Spinal cord (tissue), 9 donors: ENCODE measurements at regions not wholly inside any gene's neighbourhood (a gene's known extent, or its start where the extent isn't known, plus 50 kb on each side); places are given as distances from the start of the nearest gene placed in this dataset.

ENCODE experiments used
- DNase-seq, 6 donors: peaks; one replicate each; pipeline versions ENCODE4 v3.0.0 to v3.0.0-alpha.2; 2013 to 2015; ENCODE audit warnings: low spot score in 6 of 6, low read depth in 4 of 6
- H3K27ac ChIP-seq: one replicate; pipeline ENCODE4 v1.5.1; 2013; ENCODE audit warnings: low read depth, low read length, control low read depth
- H3K27me3 ChIP-seq: one replicate; pipeline ENCODE4 v1.6.1; 2013; ENCODE audit warnings: low read length; ENCODE audit not compliant: control insufficient read depth, insufficient read depth
- H3K36me3 ChIP-seq: one replicate; pipeline ENCODE4 v1.6.1; 2013; ENCODE audit warnings: low read length; ENCODE audit not compliant: control insufficient read depth, insufficient read depth
- H3K4me1 ChIP-seq: one replicate; pipeline ENCODE4 v1.6.1; 2013; ENCODE audit warnings: low read length; ENCODE audit not compliant: control insufficient read depth, insufficient read depth
- H3K4me3 ChIP-seq: one replicate; pipeline ENCODE4 v1.5.1; 2013; ENCODE audit warnings: low read depth, low read length, control low read depth
- H3K9me3 ChIP-seq: one replicate; pipeline ENCODE4 v1.6.1; 2013; ENCODE audit warnings: low read length; ENCODE audit not compliant: control insufficient read depth, insufficient read depth
- WGBS: methylation state at CpG from one replicate; pipeline ENCODE4 v1.1.5; 2013; ENCODE audit warnings: missing lambda C conversion rate; ENCODE audit not compliant: insufficient coverage; 5-methylcytosine and 5-hydroxymethylcytosine counted together
- donor health status: healthy.

GRCh38 chr3:44016818-44017217, 224.9 kb upstream of the TOPAZ1 start:
- no peak overlapping the region for H3K27ac ChIP-seq
- H3K36me3 ChIP-seq: peaks cover 14% of the 10 kb centered on the region
- H3K4me3 ChIP-seq: no peak overlapping the region
- peaks cover 5% of the 10 kb centered on the region for H3K27me3 ChIP-seq
- H3K9me3 ChIP-seq: no peaks in the 10 kb centered on the region
- DNase-seq: no peak
- no CpG with 5 or more reads among the region's 3 CpGs for WGBS
- peaks cover 58% of the 10 kb centered on the region for H3K4me1 ChIP-seq

- peaks cover 2% of the 10 kb centered on the region for H3K36me3 ChIP-seq
- H3K4me1 ChIP-seq: peaks cover 40% of the 10 kb centered on the region
- DNase-seq: peak in 1 of 6 donors; percentile 76
- no peak overlapping the region for H3K4me3 ChIP-seq
- H3K27ac ChIP-seq: peak overlapping the region; percentile 54
- peaks cover 15% of the 10 kb centered on the region for H3K27me3 ChIP-seq
- H3K9me3 ChIP-seq: no peaks in the 10 kb centered on the region
- 55% methylated on average over 3 of the region's 9 CpGs for WGBS
Measured at GRCh38 chr3:44018926-44019325, 222.8 kb upstream of the TOPAZ1 start.

- Histone ChIP-seq H3K27me3 (peaks cover 15% of the 10 kb centered on the region), H3K4me3 (no peak overlapping the region), H3K36me3 (no peaks in the 10 kb centered on the region), H3K9me3 (no peaks in the 10 kb centered on the region), H3K27ac (peak overlapping the region; percentile 54), H3K4me1 (peaks cover 32% of the 10 kb centered on the region)
- 7% methylated on average over 5 of the region's 7 CpGs for WGBS
- peak in 2 of 6 donors; percentile 75 to 94 for DNase-seq
Measured at GRCh38 chr3:44019736-44020135, 221.9 kb upstream of the TOPAZ1 start.

- H3K9me3 ChIP-seq: no peaks in the 10 kb centered on the region
- peak overlapping the region; percentile 48 for H3K27ac ChIP-seq
- no peak overlapping the region for H3K4me3 ChIP-seq
- no peak for DNase-seq
- no CpG with 5 or more reads among the region's 1 CpG for WGBS
- H3K27me3 ChIP-seq: peaks cover 15% of the 10 kb centered on the region
- H3K4me1 ChIP-seq: peaks cover 29% of the 10 kb centered on the region
- no peaks in the 10 kb centered on the region for H3K36me3 ChIP-seq
Measured at GRCh38 chr3:44020143-44020542, 221.5 kb upstream of the TOPAZ1 start.

- H3K4me3 ChIP-seq: peak overlapping the region; percentile 41
- no peaks in the 10 kb centered on the region for H3K36me3 ChIP-seq
- WGBS: under 1% methylated on average over 38 of the region's 53 CpGs
- peaks cover 30% of the 10 kb centered on the region for H3K4me1 ChIP-seq
- peaks cover 15% of the 10 kb centered on the region for H3K27me3 ChIP-seq
- peak in 2 of 6 donors; percentile 49 to 85 for DNase-seq
- peak overlapping the region; percentile 42 for H3K27ac ChIP-seq
- no peaks in the 10 kb centered on the region for H3K9me3 ChIP-seq
Measured at GRCh38 chr3:44021651-44022594, 219.8 kb upstream of the TOPAZ1 start.

DNA sequence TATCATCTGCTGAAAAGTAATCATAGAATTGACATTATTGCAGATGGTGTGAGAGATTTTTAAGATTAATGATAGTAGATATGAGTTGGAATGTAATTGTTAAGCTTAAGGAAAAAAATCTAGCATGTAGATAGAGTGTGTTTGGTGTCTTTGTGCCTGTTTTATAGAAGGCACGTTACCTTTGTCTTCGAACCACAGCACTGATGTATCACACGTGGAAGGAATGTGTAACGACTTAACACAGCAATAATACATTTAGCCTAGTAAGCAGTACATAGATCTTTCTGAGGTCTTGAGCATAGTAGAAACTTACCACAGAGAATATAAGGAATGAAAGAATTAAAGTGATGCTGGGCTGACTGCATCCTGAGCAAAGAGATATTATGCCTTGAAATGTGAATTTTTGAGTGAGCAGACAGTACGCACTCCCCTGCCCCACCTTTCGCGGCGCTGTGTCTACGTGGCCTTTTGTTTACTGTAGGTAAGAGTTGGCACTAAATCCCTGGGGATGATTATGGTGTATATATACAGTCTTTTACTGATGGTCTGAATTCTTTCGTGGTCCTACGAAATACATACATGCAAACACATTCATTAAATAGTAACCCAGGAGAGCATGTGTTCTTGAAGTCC, 217.6 kb upstream of the TOPAZ1 start:
- WGBS: no CpG with 5 or more reads among the region's 11 CpGs
- H3K27ac ChIP-seq: no peak overlapping the region

GRCh38 chr3:44026220-44026865, 215.3 kb upstream of the TOPAZ1 start:
- Histone ChIP-seq H3K36me3 (no peaks in the 10 kb centered on the region), H3K4me3 (no peak overlapping the region), H3K4me1 (peaks cover 21% of the 10 kb centered on the region), H3K27me3 (peaks cover 14% of the 10 kb centered on the region), H3K9me3 (no peaks in the 10 kb centered on the region), H3K27ac (no peak overlapping the region)
- WGBS: 57% methylated on average over 5 of the region's 5 CpGs
- no peak for DNase-seq

More for the DNA sequence above, 217.6 kb upstream of the TOPAZ1 start:
- Histone ChIP-seq H3K36me3 (no peaks in the 10 kb centered on the region), H3K27me3 (peaks cover 15% of the 10 kb centered on the region), H3K9me3 (no peaks in the 10 kb centered on the region), H3K4me1 (peaks cover 32% of the 10 kb centered on the region), H3K4me3 (no peak overlapping the region)
- DNase-seq: peak in 1 of 6 donors; percentile 85

DNA sequence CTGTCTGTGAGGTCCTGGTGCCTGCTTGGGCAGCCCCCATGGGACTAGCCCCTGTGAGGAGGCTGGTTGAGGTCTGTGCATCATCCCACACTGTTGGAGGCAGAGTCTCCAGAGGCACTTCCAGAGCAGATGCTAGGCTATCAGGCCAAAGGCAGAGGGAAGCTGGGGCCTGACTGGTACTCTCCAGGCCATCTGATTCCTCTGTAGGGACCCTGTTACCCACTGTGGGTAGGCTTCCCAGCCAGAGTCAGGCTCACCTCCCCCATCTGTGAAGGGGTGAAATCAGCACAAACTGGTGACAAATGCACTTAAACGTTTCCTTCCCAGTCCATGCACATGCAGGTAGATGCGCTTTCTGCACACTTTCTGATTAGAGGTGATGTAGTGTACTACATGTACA, 212.6 kb upstream of the TOPAZ1 start:
- Histone ChIP-seq H3K9me3 (no peaks in the 10 kb centered on the region), H3K27ac (no peak overlapping the region), H3K36me3 (no peaks in the 10 kb centered on the region), H3K27me3 (no peaks in the 10 kb centered on the region), H3K4me1 (peaks cover 30% of the 10 kb centered on the region), H3K4me3 (no peak overlapping the region)
- DNase-seq: no peak
- WGBS: no CpG with 5 or more reads among the region's 2 CpGs

DNA sequence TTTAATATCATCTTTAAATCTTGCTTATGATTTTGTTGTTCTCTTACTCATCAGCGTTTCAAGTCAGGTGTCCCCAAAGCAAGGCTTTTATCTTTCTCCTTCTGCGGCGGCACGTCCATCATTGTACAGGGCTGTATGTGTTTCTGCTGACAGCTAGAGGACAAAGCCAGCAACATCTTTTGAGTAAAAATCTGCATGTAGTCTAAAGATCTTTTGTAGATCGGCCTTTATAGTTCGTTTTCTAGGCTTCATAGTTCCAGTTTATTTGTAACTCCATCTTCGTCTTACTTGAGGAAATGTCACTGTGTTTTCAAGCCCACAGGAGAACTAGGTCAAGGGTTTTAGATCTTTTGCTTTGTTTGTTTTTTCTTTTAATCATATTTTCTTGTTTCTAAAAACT, 211.4 kb upstream of the TOPAZ1 start:
- Histone ChIP-seq H3K9me3 (no peaks in the 10 kb centered on the region), H3K27me3 (no peaks in the 10 kb centered on the region), H3K4me1 (peaks cover 30% of the 10 kb centered on the region), H3K27ac (no peak overlapping the region), H3K36me3 (peaks cover 4% of the 10 kb centered on the region), H3K4me3 (no peak overlapping the region)
- no peak for DNase-seq
- WGBS: 69% methylated on average over 5 of the region's 7 CpGs
